Testis (tissue), 2 donors: ENCODE measurements at regions not wholly inside any gene's neighbourhood (a gene's known extent, or its start where the extent isn't known, plus 50 kb on each side); places are given as distances from the start of the nearest gene placed in this dataset.

Experiments
- CTCF ChIP-seq, 3 experiments: fragments of 450-650 bp in 2 of 3; fragments of 200-600 bp in 1 of 3; sonication (generic) in 1 of 3; IDR thresholded peaks; one replicate each; pipeline ENCODE4 v1.5.1; 2016 to 2019; ENCODE audit warnings: antibody characterized with exemption in 3 of 3, mild to moderate bottlenecking in 2 of 3, moderate library complexity in 1 of 3
- POLR2A ChIP-seq: fragments of 450-650 bp; IDR thresholded peaks from one replicate; pipeline ENCODE4 v1.6.1; 2017; ENCODE audit warnings: antibody characterized with exemption, mild to moderate bottlenecking, moderate library complexity

DNA sequence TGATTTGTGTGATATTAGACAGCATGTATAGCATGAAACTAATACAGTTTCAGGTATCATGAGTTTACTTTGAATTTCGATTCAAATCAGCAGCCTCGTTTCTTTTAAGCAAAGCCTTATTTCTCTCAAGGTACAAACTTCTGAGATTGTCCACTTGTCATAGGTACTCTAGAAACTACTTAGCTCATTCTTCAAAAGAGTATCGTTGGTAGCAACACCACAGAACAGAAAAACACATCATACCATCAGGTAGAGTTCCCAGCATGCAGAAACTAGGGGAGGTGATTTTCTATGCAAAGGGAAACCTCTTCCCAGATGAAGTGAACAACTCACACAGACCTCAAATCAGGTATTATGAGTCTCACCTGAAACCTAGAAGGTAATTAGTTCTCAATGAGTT lies 237.0 kb upstream of the SOX9 start:
- TF ChIP-seq CTCF (IDR thresholded peaks at IDR 0.05) (no peak), POLR2A (no peak)
